ENCODE measurements at regions not wholly inside any gene's neighbourhood (a gene's known extent, or its start where the extent isn't known, plus 50 kb on each side); places are given as distances from the start of the nearest gene placed in this dataset. TPM values are rescaled to one million over a fixed set of nuclear protein-coding genes. Genes with fewer than 3 reads are reported as not detected.

DNA sequence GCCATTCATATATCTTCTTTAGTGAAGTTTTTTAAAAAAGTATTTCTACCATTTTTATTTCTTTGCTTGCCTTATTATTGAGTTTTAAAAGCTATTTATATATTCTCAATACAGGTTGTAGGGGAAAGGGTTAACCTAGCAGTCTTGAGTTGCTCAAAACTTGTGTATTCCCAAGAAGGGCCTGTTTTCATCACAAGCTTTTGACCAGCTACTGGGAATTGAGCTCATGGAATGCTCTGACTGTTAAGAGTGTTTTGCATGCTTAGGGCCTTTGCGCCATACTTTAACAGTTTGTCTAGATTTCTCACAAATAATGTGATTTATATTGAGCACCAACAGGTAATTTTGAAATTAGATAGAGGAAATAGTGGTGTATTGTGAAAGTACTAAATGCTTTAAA lies 72.0 kb upstream of the CALCR start:
- intact Hi-C loops (cut with micrococcal nuclease) = no loop called here
- no peak overlapping the region for H3K4me3 ChIP-seq
- H3K4me1 ChIP-seq = no peaks in the 10 kb centered on the region
- no peaks in the 10 kb centered on the region for H3K27me3 ChIP-seq (ENCODE audit: low read depth)
- H3K36me3 ChIP-seq = no peaks in the 10 kb centered on the region
- no peak overlapping the region for H3K27ac ChIP-seq (replicated peaks)
- no peaks in the 10 kb centered on the region for H3K9me3 ChIP-seq (replicated peaks)
- DNase-seq = no peak
- TF ChIP-seq, protein P1, sequence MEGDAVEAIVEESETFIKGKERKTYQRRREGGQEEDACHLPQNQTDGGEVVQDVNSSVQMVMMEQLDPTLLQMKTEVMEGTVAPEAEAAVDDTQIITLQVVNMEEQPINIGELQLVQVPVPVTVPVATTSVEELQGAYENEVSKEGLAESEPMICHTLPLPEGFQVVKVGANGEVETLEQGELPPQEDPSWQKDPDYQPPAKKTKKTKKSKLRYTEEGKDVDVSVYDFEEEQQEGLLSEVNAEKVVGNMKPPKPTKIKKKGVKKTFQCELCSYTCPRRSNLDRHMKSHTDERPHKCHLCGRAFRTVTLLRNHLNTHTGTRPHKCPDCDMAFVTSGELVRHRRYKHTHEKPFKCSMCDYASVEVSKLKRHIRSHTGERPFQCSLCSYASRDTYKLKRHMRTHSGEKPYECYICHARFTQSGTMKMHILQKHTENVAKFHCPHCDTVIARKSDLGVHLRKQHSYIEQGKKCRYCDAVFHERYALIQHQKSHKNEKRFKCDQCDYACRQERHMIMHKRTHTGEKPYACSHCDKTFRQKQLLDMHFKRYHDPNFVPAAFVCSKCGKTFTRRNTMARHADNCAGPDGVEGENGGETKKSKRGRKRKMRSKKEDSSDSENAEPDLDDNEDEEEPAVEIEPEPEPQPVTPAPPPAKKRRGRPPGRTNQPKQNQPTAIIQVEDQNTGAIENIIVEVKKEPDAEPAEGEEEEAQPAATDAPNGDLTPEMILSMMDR (IDR thresholded peaks at IDR 0.05; ENCODE audit: borderline replicate concordance) = no peak

DNA sequence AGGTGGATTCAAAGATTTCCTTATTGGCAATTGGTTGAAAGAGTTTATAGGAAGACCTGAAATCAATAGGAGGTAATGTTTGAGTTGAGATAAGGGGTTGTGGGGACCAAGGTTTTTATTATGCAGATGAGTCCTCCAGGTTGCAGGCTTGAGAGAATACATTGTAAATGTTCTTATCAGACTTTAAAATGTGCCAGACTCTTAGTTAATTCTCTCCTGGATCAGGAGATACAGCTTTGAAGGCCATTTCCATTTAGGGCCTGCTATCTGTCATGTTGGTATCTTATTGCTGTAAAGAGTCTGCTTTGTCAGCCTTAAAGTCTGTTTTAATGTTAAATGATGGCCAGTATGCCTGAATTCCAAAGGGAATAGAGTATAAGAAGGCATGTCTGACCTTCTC lies 61.8 kb upstream of the CALCR start:
- Histone ChIP-seq H3K36me3 (no peaks in the 10 kb centered on the region), H3K4me1 (no peaks in the 10 kb centered on the region), H3K27me3 (ENCODE audit: low read depth) (no peaks in the 10 kb centered on the region), H3K27ac (replicated peaks) (no peak overlapping the region), H3K4me3 (no peak overlapping the region), H3K9me3 (replicated peaks) (no peaks in the 10 kb centered on the region)
- TF ChIP-seq, protein P1 (IDR thresholded peaks at IDR 0.05; ENCODE audit: borderline replicate concordance) = no peak
- DNase-seq = no peak
- intact Hi-C loops (cut with micrococcal nuclease) = no loop called here

DNA sequence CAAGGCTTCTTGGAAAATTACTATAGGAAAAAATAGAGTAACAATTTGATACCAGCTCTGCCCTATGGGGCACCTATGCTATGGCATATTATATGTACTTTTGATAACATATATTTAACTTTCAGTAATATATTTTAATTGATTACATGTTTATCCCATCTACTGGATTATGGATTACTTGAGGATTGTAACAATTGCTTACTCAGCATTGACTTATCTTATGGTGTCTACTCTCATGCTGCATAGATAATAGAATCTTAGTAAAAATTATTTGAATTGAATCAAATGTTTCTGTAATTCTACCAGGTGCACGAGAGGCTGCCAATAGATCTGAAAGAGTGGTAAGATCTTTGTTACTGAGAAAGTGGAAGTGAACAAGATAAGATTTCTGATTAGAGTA lies 57.8 kb upstream of the CALCR start:
- Histone ChIP-seq H3K36me3 (no peaks in the 10 kb centered on the region), H3K27me3 (ENCODE audit: low read depth) (no peaks in the 10 kb centered on the region), H3K27ac (replicated peaks) (no peak overlapping the region), H3K9me3 (replicated peaks) (no peaks in the 10 kb centered on the region), H3K4me1 (no peaks in the 10 kb centered on the region), H3K4me3 (no peak overlapping the region)
- intact Hi-C loops (cut with micrococcal nuclease) = no loop called here
- no peak for DNase-seq
- TF ChIP-seq, protein P1 (IDR thresholded peaks at IDR 0.05; ENCODE audit: borderline replicate concordance) = no peak

DNA sequence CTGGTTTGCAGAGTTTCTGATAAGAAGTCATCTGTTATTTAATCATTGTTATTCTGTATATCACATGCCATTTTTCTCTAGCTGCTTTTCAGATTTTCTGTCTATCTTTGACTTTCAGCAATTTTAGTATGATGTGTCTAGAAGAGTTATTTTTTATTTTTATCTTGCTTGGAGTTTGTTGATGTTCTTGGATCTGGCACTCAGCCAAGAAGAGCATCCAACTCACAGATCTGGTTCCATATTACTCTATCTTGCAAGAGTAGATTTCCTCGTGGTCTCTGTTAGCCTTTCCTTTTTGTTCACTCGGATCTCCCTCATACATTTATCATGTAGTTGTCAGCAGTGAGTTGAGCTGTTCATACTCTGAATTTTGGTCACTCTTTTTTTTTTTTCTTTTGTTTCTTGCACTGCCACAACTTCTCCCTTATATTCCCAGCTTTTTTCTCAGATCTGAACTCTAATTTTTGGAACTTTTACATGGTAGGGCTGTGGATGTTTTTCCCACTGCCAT lies 54.8 kb upstream of the CALCR start:
- no peaks in the 10 kb centered on the region for H3K9me3 ChIP-seq (replicated peaks)
- TF ChIP-seq, protein P1 (IDR thresholded peaks at IDR 0.05; ENCODE audit: borderline replicate concordance) = no peak
- no peaks in the 10 kb centered on the region for H3K4me1 ChIP-seq
- no peaks in the 10 kb centered on the region for H3K27me3 ChIP-seq (ENCODE audit: low read depth)
- H3K27ac ChIP-seq (replicated peaks) = no peak overlapping the region
- H3K4me3 ChIP-seq = no peak overlapping the region
- no peaks in the 10 kb centered on the region for H3K36me3 ChIP-seq
- no peak for DNase-seq
- intact Hi-C loops (cut with micrococcal nuclease) = no loop called here

DNA sequence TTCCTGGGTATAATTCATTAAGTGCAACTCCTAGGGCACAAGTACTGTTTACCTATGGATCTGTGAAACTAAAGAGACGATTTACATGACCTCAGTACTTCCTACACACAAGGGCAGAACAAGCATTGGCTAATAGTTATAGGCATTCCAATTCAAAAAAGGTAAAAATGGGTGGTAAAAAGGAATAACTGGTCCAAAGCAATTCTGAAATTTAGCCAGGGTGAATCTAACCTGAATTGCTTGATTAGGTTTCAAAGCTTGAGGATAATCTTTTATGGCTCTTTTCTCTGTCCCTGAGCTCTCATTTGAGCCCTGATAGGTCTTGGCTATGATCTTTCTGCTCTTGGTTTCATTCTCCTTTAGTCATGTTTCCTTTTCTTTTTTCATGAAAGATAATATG lies 52.3 kb upstream of the CALCR start:
- TF ChIP-seq, protein P1 (IDR thresholded peaks at IDR 0.05; ENCODE audit: borderline replicate concordance) = no peak
- intact Hi-C loops (cut with micrococcal nuclease) = no loop called here
- Histone ChIP-seq H3K27ac (replicated peaks) (no peak overlapping the region), H3K36me3 (no peaks in the 10 kb centered on the region), H3K9me3 (replicated peaks) (no peaks in the 10 kb centered on the region), H3K27me3 (ENCODE audit: low read depth) (no peaks in the 10 kb centered on the region), H3K4me3 (no peak overlapping the region), H3K4me1 (no peaks in the 10 kb centered on the region)
- no peak for DNase-seq

Small RNAs in the stretch of these regions (microRNA-seq; reads per million reads assigned to microRNA genes)
- not detected for gene MIR4652
